ENCODE measurements at regions not wholly inside any gene's neighbourhood (a gene's known extent, or its start where the extent isn't known, plus 50 kb on each side); places are given as distances from the start of the nearest gene placed in this dataset.

DNA sequence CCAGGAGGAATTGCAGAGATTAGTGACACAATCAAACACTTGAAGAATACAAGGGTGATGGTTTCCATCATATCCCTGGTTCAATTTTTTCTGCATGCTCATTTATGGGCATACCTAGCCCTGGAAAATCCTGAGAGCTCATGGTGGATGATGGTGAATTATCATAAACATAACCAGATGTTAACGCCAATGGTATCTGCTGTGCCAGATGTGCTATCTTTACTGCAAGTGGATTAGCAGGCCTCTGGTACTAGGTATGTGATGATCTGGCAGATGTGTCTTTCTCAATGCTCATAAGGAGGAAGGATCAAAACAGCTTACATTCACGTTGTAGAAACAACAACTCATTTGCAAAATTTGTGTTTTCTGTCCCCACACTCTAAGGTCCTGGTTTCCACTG lies 150.5 kb downstream of the FZD1 start:
- TF ChIP-seq CTCF (conservative IDR thresholded peaks at IDR 0.05; ENCODE audit: low read length), result no peak
- DNase-seq (ENCODE audit: low read depth), result no peak
- H3K4me3 ChIP-seq (ENCODE audit: low read length), result no peak overlapping the region

DNA sequence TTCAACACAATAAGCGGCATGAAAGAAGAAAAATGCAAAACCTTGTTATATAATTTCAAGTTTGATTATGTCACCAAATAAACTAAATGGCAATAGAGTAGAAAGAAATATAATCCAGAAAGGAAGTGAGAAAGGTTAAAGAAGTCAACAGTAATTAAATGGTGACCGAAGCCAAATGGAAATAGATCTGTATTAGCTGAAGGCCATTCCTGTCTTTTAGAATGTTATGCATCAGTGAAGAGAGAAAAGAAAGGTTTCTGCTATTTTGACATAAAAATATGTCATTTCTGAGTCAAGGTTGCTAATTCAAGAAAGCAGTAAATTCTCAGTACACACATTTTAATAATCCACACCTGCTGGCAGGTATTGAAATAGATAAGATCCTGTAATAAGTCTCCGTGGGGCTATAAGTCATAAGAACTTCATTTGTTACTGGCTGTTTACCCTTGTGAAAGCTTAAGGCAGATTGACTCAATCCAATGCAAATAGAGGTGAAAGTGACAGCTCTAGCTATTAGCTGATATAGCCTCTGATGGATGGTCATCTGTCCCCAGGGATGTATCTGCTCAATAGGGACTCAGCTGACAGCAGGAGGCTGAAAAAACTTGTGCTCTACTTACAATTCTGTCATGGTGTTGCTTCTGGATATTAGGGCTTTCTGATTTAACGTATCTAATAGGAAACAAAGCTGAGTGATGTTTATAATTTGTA lies 152.1 kb downstream of the FZD1 start:
- DNase-seq (ENCODE audit: low read depth), result no peak
- no peak overlapping the region for H3K4me3 ChIP-seq (ENCODE audit: low read length)
- no peak for TF ChIP-seq CTCF (conservative IDR thresholded peaks at IDR 0.05; ENCODE audit: low read length)

GRCh38 chr7:91420606-91421005 lies 156.4 kb downstream of the FZD1 start:
- TF ChIP-seq CTCF (conservative IDR thresholded peaks at IDR 0.05; ENCODE audit: low read length), result no peak
- DNase-seq (ENCODE audit: low read depth), result no peak
- no peak overlapping the region for H3K4me3 ChIP-seq (ENCODE audit: low read length)

GRCh38 chr7:91421018-91421417 lies 156.8 kb downstream of the FZD1 start:
- no peak overlapping the region for H3K4me3 ChIP-seq (ENCODE audit: low read length)
- no peak for DNase-seq (ENCODE audit: low read depth)
- no peak for TF ChIP-seq CTCF (conservative IDR thresholded peaks at IDR 0.05; ENCODE audit: low read length)

- DNase-seq (ENCODE audit: low read depth), result no peak
Observed at GRCh38 chr7:91424371-91424770, 160.1 kb downstream of the FZD1 start.

DNA sequence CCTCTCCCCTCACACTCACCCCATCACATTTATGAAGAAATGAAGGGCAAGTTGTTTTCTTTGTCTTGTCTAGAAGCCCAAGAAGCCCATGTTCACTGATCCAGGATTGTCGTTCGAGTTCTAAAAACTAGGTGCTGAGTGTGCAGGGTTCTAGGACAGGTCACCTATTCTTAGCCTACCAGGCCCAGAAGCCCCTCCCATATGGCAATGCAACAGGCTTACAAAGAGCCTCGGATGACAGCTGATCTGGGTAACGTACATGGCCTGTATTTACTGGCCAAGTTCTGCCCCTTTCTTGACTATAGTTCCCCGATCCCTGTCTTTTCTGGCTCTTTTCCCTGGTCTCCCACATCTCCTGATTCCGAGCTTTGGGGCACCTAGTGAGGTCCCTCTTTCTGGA lies 160.9 kb downstream of the FZD1 start:
- DNase-seq (ENCODE audit: low read depth), result no peak
- no peak for TF ChIP-seq CTCF (conservative IDR thresholded peaks at IDR 0.05; ENCODE audit: low read length)
- H3K4me3 ChIP-seq (ENCODE audit: low read length), result no peak overlapping the region

More at GRCh38 chr7:91424371-91424770, 160.1 kb downstream of the FZD1 start:
- H3K4me3 ChIP-seq (ENCODE audit: low read length), result no peak overlapping the region
- TF ChIP-seq CTCF (conservative IDR thresholded peaks at IDR 0.05; ENCODE audit: low read length), result no peak

DNA sequence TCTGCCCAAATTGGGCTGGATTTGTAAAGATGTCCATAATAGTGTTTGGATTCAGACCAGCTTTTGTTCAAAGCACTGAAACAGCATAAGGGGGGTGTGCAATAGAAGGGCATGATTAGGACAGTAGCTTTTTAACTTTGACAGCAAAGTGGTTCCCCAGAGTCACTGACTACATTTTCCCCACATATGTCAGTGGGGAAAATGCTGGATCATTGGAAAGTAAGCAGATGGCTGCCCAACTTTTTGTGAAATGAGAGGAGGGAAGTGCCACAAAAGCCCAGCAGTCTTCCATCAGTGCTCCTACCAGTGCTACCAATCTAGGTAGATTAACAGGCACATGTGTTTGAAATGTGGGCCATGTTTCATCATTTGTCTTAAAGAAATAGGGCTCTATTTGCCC lies 162.8 kb downstream of the FZD1 start:
- TF ChIP-seq CTCF (conservative IDR thresholded peaks at IDR 0.05; ENCODE audit: low read length), result no peak
- H3K4me3 ChIP-seq (ENCODE audit: low read length), result no peak overlapping the region
- DNase-seq (ENCODE audit: low read depth), result no peak

All from AG10803 (cell line).